Muscle of leg (tissue), 3 donors: ENCODE measurements at regions not wholly inside any gene's neighbourhood (a gene's known extent, or its start where the extent isn't known, plus 50 kb on each side); places are given as distances from the start of the nearest gene placed in this dataset.

ENCODE experiments used
- DNase-seq: peaks from one replicate; pipeline ENCODE4 v3.0.0; 2013
- H3K27ac ChIP-seq: one replicate; pipeline ENCODE4 v1.5.1; 2013; ENCODE audit warnings: mild to moderate bottlenecking, low read length, control low read depth
- H3K27me3 ChIP-seq: one replicate; pipeline ENCODE4 v1.6.1; 2013; ENCODE audit warnings: low read length; ENCODE audit not compliant: control insufficient read depth, insufficient read depth
- H3K36me3 ChIP-seq: one replicate; pipeline ENCODE4 v1.6.1; 2013; ENCODE audit warnings: low read length; ENCODE audit not compliant: control insufficient read depth, insufficient read depth
- H3K4me1 ChIP-seq: one replicate; pipeline ENCODE4 v1.6.1; 2013; ENCODE audit warnings: low read length; ENCODE audit not compliant: control insufficient read depth, insufficient read depth
- H3K4me3 ChIP-seq: one replicate; pipeline ENCODE4 v1.5.1; 2013; ENCODE audit warnings: low read length, control low read depth
- H3K9me3 ChIP-seq: replicated peaks from 2 replicates; pipeline ENCODE4 v1.6.1; 2013; ENCODE audit warnings: low read depth, low read length; ENCODE audit not compliant: control insufficient read depth
- WGBS: methylation state at CpG from one replicate; pipeline ENCODE4 v1.1.5; 2013; ENCODE audit warnings: missing lambda C conversion rate; ENCODE audit not compliant: insufficient coverage; 5-methylcytosine and 5-hydroxymethylcytosine counted together

GRCh38 chr13:48804821-48805601 lies 151.3 kb downstream of the CYSLTR2 start:
- WGBS: 43% methylated on average over 1 of the region's 4 CpGs
- Histone ChIP-seq H3K27me3 (no peaks in the 10 kb centered on the region), H3K27ac (no peak overlapping the region), H3K4me3 (no peak overlapping the region), H3K9me3 (no peaks in the 10 kb centered on the region), H3K4me1 (no peaks in the 10 kb centered on the region), H3K36me3 (no peaks in the 10 kb centered on the region)
- DNase-seq: peak; percentile 63

- H3K36me3 ChIP-seq: no peaks in the 10 kb centered on the region
- whole genome bisulfite sequencing: no CpG with 5 or more reads among the region's 3 CpGs
- no peak for DNase-seq
- no peaks in the 10 kb centered on the region for H3K4me1 ChIP-seq
- no peak overlapping the region for H3K27ac ChIP-seq
- no peaks in the 10 kb centered on the region for H3K27me3 ChIP-seq
- H3K4me3 ChIP-seq: no peak overlapping the region
- H3K9me3 ChIP-seq: no peaks in the 10 kb centered on the region
These were observed 152.8 kb downstream of the CYSLTR2 start for GRCh38 chr13:48806522-48806921.

GRCh38 chr13:48808683-48809082 lies 155.0 kb downstream of the CYSLTR2 start:
- Histone ChIP-seq H3K9me3 (no peaks in the 10 kb centered on the region), H3K27ac (no peak overlapping the region), H3K36me3 (no peaks in the 10 kb centered on the region), H3K4me3 (no peak overlapping the region), H3K27me3 (no peaks in the 10 kb centered on the region), H3K4me1 (no peaks in the 10 kb centered on the region)
- no peak for DNase-seq
- no CpG with 5 or more reads among the region's 1 CpG for WGBS

- WGBS: 84% methylated on average over 3 of the region's 6 CpGs
- Histone ChIP-seq H3K27me3 (no peaks in the 10 kb centered on the region), H3K27ac (no peak overlapping the region), H3K9me3 (no peaks in the 10 kb centered on the region), H3K4me3 (no peak overlapping the region), H3K36me3 (no peaks in the 10 kb centered on the region), H3K4me1 (no peaks in the 10 kb centered on the region)
- DNase-seq: no peak
These were observed 156.3 kb downstream of the CYSLTR2 start for GRCh38 chr13:48810013-48810412.

GRCh38 chr13:48813518-48813917 lies 159.8 kb downstream of the CYSLTR2 start:
- Histone ChIP-seq H3K4me3 (no peak overlapping the region), H3K36me3 (no peaks in the 10 kb centered on the region), H3K27me3 (no peaks in the 10 kb centered on the region), H3K4me1 (no peaks in the 10 kb centered on the region), H3K9me3 (no peaks in the 10 kb centered on the region), H3K27ac (no peak overlapping the region)
- 76% methylated on average over 4 of the region's 5 CpGs for WGBS
- DNase-seq: no peak

GRCh38 chr13:48816700-48817099 lies 159.0 kb upstream of the FNDC3A start:
- no peak overlapping the region for H3K4me3 ChIP-seq
- DNase-seq: no peak
- WGBS: no CpG with 5 or more reads among the region's 2 CpGs

GRCh38 chr13:48817166-48817802 lies 158.4 kb upstream of the FNDC3A start:
- Histone ChIP-seq H3K27ac (no peak overlapping the region), H3K4me1 (no peaks in the 10 kb centered on the region), H3K36me3 (no peaks in the 10 kb centered on the region), H3K27me3 (no peaks in the 10 kb centered on the region), H3K9me3 (no peaks in the 10 kb centered on the region), H3K4me3 (no peak overlapping the region)
- DNase-seq: no peak
- 73% methylated on average over 2 of the region's 5 CpGs for WGBS

More at GRCh38 chr13:48816700-48817099, 159.0 kb upstream of the FNDC3A start:
- Histone ChIP-seq H3K4me1 (no peaks in the 10 kb centered on the region), H3K27ac (no peak overlapping the region), H3K36me3 (no peaks in the 10 kb centered on the region), H3K27me3 (no peaks in the 10 kb centered on the region), H3K9me3 (no peaks in the 10 kb centered on the region)

- whole genome bisulfite sequencing: no CpG with 5 or more reads among the region's 3 CpGs
- H3K9me3 ChIP-seq: no peaks in the 10 kb centered on the region
- H3K27me3 ChIP-seq: no peaks in the 10 kb centered on the region
- no peak overlapping the region for H3K27ac ChIP-seq
- no peaks in the 10 kb centered on the region for H3K4me1 ChIP-seq
- H3K36me3 ChIP-seq: no peaks in the 10 kb centered on the region
- no peak overlapping the region for H3K4me3 ChIP-seq
- no peak for DNase-seq
These were observed 157.0 kb upstream of the FNDC3A start for GRCh38 chr13:48818495-48819356.

- Histone ChIP-seq H3K4me1 (no peaks in the 10 kb centered on the region), H3K27me3 (no peaks in the 10 kb centered on the region), H3K27ac (no peak overlapping the region), H3K4me3 (no peak overlapping the region), H3K36me3 (no peaks in the 10 kb centered on the region), H3K9me3 (no peaks in the 10 kb centered on the region)
- DNase-seq: no peak
- WGBS: no CpG with 5 or more reads among the region's 3 CpGs
These were observed 156.3 kb upstream of the FNDC3A start for GRCh38 chr13:48819376-48819775.

GRCh38 chr13:48819899-48820298 lies 155.8 kb upstream of the FNDC3A start:
- no peak overlapping the region for H3K4me3 ChIP-seq
- no peaks in the 10 kb centered on the region for H3K4me1 ChIP-seq
- no peaks in the 10 kb centered on the region for H3K9me3 ChIP-seq
- no peaks in the 10 kb centered on the region for H3K36me3 ChIP-seq
- no peak overlapping the region for H3K27ac ChIP-seq
- WGBS: 100% methylated on average over 1 of the region's 4 CpGs
- DNase-seq: no peak
- H3K27me3 ChIP-seq: no peaks in the 10 kb centered on the region
